Activated CD4-positive, alpha-beta T cell treated with anti-CD3 and anti-CD28 coated beads, Interleukin-2, amount 10 ng/mL, durations not matched to agents 7 days and 5 days (primary cell): ENCODE measurements at regions not wholly inside any gene's neighbourhood (a gene's known extent, or its start where the extent isn't known, plus 50 kb on each side); places are given as distances from the start of the nearest gene placed in this dataset.
"Not testable (repeated sequence)": the region's sequence is repeated elsewhere in the genome, so short reads cannot be mapped to it uniquely, and the experiment has no call there.

Source experiments
- CTCF ChIA-PET: fragments of 350-600 bp; sonication (Branson Sonifier 250); formaldehyde crosslinking; loops from one replicate; lab custom pipeline; 2021; ENCODE audit warnings: antibody characterized with exemption; lab: Charles Lee
- POLR2A ChIA-PET: fragments of 350-600 bp; sonication (Branson Sonifier 250); formaldehyde crosslinking; loops from one replicate; lab custom pipeline; 2021; ENCODE audit warnings: antibody characterized with exemption; lab: Charles Lee
- DNase-seq: peaks from one replicate; pipeline ENCODE4 v3.0.0-alpha.2; 2020
- H3K27ac Mint-ChIP-seq: one replicate; pipeline ENCODE4 v1.8.0; 2021; ENCODE audit warnings: mild to moderate bottlenecking, moderate library complexity, mixed read lengths
- H3K27me3 Mint-ChIP-seq: one replicate; pipeline ENCODE4 v1.8.0; 2021; ENCODE audit warnings: mixed read lengths
- H3K36me3 Mint-ChIP-seq: one replicate; pipeline ENCODE4 v1.8.0; 2021; ENCODE audit warnings: low read depth, mixed read lengths
- H3K4me1 Mint-ChIP-seq: one replicate; pipeline ENCODE4 v1.8.0; 2021; ENCODE audit warnings: mixed read lengths
- H3K4me3 Mint-ChIP-seq: one replicate; pipeline ENCODE4 v1.8.0; 2021; ENCODE audit warnings: mild to moderate bottlenecking, moderate library complexity, mixed read lengths
- H3K9me3 Mint-ChIP-seq: one replicate; pipeline ENCODE4 v1.8.0; 2021; ENCODE audit warnings: mixed read lengths

DNA sequence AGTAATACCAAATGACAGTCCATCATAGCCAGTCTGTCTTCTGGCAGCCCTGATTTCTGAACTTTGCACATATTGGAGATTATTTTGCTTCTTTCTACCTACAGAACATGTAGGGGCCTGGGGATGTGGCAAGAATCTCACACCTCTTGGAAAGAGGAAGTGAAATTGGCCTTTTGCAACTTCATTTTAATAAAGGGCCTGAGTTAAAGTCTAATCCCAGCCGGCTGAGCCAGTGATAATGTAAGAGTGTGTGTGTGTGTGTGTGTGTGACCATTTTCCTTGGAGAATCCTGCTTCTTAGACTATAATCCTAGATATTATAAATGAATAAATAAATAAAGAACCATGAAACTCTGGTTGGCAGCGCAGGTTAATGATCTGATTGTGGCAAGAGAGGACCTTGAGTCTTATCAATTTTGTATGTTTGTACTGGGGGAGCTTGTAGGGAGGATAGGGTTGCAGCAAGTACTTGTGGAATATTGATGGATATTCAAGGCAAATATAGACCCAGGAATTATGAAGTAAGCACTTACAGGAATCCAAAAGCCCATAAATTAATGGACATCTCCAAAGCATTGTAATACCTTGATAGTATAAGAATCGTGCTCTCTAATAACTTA is 233.2 kb upstream of the AMIGO2 start:
- Mint-ChIP-seq H3K9me3 (peaks cover 20% of the 10 kb centered on the region), H3K27me3 (no peaks in the 10 kb centered on the region), H3K4me3 (no peak overlapping the region), H3K27ac (no peak overlapping the region), H3K4me1 (peaks cover 34% of the 10 kb centered on the region), H3K36me3 (peaks cover 13% of the 10 kb centered on the region)
- ChIA-PET CTCF (no interaction called here), POLR2A (interaction anchor here (0.6 kb wide), 1 partner anchor 80 kb away, joined by 7 read pairs; no protein-coding TSS in a partner anchor)
- DNase-seq = no peak

DNA sequence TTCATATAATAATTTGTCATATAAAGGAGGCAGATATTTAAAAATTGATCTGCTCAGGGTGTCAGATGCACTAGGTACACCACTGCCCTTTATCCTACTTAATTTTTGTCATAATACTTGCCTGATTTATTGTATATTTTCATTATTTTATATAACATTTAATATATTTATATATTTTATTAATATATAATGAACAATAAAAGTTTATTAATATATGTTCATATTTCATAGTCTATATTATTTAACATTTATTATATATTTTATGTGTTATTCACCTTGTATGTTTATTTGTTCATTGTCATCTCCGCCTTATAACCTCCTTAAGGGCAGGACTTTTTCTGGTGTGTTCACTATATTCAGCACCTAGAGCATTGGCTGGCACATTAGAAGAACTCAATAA is 232.4 kb upstream of the AMIGO2 start:
- Mint-ChIP-seq H3K9me3 (peaks cover 20% of the 10 kb centered on the region), H3K27me3 (no peaks in the 10 kb centered on the region), H3K4me3 (no peak overlapping the region), H3K36me3 (peaks cover 14% of the 10 kb centered on the region), H3K4me1 (peaks cover 36% of the 10 kb centered on the region), H3K27ac (no peak overlapping the region)
- POLR2A ChIA-PET = no interaction called here
- DNase-seq = no peak
- CTCF ChIA-PET = no interaction called here

DNA sequence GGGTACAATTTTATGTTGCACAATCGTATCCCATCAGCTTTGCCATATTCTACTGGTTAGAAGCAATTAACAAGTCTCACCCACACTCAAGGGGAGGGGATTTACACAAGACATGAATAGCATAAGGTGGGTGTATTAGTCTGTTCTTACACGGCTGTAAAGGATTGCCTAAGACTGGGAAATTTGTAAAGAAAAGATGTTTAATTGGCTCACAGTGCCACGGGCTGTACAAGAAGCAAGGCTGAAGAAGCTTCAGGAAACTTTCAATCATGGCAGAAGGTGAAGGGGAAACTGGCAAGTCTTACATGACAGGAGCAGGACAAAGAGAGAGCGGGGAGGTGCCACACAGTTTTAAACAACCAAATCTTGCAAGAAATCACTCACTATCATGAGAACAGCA is 231.8 kb upstream of the AMIGO2 start:
- ChIA-PET POLR2A (no interaction called here), CTCF (interaction anchor here (1.0 kb wide), 1 partner anchor 279 kb away, joined by 3 read pairs; no protein-coding TSS in a partner anchor)
- Mint-ChIP-seq H3K27ac (no peak overlapping the region), H3K36me3 (peaks cover 20% of the 10 kb centered on the region), H3K4me3 (no peak overlapping the region), H3K27me3 (no peaks in the 10 kb centered on the region), H3K4me1 (peaks cover 36% of the 10 kb centered on the region), H3K9me3 (peaks cover 20% of the 10 kb centered on the region)
- no peak for DNase-seq

GRCh38 chr12:47311010-47311409 is 231.3 kb upstream of the AMIGO2 start:
- H3K4me3 Mint-ChIP-seq = no peak overlapping the region
- no peaks in the 10 kb centered on the region for H3K27me3 Mint-ChIP-seq
- H3K9me3 Mint-ChIP-seq = peaks cover 23% of the 10 kb centered on the region
- peaks cover 35% of the 10 kb centered on the region for H3K4me1 Mint-ChIP-seq
- H3K27ac Mint-ChIP-seq = no peak overlapping the region
- no peak for DNase-seq
- peaks cover 23% of the 10 kb centered on the region for H3K36me3 Mint-ChIP-seq
- POLR2A ChIA-PET = no interaction called here
- CTCF ChIA-PET = interaction anchor here (1.0 kb wide), 1 partner anchor 279 kb away, joined by 3 read pairs; no protein-coding TSS in a partner anchor

DNA sequence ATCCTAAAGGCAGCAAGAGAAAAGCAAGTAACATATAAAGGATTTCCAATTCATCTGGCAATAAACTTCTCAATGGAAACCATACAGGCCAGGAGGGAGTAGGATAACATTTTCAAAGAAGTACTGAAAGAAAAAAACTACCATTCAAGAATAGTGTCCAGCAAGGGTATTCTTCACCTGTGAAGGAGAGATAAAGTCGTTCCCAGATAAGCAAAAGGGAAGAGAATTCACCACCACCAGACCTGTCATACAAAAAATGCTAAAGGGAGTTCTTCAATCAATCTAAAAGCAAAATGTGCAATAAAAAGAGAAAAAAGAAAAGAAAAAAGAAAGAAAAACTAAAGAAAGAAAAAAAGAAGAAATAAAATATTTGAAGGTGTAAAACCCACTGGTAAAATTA is 228.9 kb upstream of the AMIGO2 start:
- POLR2A ChIA-PET = no interaction called here
- no peaks in the 10 kb centered on the region for H3K27me3 Mint-ChIP-seq

DNA sequence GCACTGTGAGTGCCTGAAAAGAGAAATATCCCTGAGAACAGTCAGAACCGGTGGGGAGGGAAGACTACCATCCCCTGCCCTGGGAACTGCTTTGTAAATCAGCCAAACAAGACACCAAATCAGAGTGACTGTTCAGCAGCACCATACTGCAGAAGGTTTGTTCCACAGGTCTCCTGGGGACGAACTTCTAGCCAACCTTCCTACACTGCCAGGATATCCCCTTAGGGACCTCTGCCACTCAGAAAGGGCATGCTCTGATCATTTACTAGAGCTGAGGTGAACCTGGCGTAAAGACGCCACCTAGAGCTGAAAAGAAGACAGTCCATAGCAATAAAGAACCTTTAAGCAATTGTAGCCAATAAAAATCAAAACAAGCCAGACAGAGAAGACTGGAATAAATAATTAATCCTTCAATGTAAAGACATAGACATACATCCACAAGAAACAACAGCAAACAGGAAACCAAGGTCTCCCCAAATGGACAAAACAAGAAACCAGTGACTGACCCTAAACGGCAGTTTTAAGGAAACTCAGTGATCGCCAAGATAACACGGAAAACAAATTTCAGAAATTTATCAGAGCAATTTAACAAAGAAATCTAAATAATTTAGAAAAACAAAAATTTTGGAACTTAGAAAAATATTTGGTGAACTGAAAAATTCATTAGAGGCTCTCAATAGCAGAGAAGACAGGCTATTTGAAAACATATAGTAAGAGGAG is 228.1 kb upstream of the AMIGO2 start:
- POLR2A ChIA-PET = interaction anchor here (0.5 to 1.9 kb wide), 7 partner anchors 31 to 197 kb away, joined by 4 to 8 read pairs (median 5); no protein-coding TSS in a partner anchor
- H3K27me3 Mint-ChIP-seq = no peaks in the 10 kb centered on the region
- peak; percentile 72 for DNase-seq
- peaks cover 24% of the 10 kb centered on the region for H3K9me3 Mint-ChIP-seq
- CTCF ChIA-PET = interaction anchor here (0.6 to 2.4 kb wide), 12 partner anchors 9 to 1646 kb away, joined by 3 to 18 read pairs (median 3); partner anchors contain the start of gene PCED1B
- H3K4me1 Mint-ChIP-seq = peaks cover 44% of the 10 kb centered on the region
- H3K4me3 Mint-ChIP-seq = peak overlapping the region; percentile 74
- peak overlapping the region; percentile 88 for H3K27ac Mint-ChIP-seq
- H3K36me3 Mint-ChIP-seq = peaks cover 27% of the 10 kb centered on the region

More for the DNA sequence above, 228.9 kb upstream of the AMIGO2 start:
- Mint-ChIP-seq H3K4me1 (peaks cover 38% of the 10 kb centered on the region), H3K9me3 (peaks cover 18% of the 10 kb centered on the region), H3K27ac (no peak overlapping the region), H3K36me3 (peaks cover 27% of the 10 kb centered on the region), H3K4me3 (no peak overlapping the region)
- CTCF ChIA-PET = no interaction called here
- no peak for DNase-seq

DNA sequence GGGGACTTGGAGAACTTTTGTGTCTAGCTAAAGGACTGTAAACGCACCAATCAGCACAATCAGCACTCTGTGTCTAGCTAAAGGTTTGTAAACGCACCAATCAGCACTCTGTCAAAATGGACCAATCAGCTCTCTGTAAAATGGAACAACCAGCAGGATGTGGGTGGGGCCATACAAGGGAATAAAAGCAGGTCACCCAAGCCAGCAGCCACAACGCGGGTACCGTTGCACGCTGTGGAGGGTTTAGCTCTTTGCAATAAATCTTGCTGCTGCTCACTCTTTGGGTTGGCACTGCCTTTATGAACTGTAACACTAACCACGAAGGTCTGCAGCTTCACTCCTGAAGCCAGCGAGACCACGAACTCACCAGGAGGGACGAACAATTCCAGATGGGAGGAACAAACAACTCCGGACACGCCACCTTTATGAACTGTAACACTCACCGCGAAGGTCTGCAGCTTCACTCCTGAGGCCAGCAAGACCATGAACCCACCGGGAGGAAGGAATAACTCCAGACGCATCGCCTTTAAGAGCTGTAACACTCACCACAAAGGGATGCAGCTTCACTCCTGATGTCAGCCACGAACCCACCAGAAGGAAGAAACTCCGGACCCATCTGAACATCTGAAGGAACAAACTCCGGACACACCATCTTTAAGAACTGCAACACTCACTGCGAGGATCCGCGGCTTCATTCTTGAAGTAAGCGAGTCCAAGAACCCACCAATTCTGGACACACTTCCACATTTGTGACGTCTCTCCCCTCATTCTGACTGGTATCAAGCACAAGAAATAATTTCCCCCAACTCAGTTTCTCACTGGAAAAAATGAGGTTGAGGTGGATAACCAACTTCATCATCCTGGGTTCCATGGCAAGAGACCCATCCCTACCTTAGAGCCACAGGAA is 227.3 kb upstream of the AMIGO2 start:
- DNase-seq = peak; percentile 73
- ChIA-PET CTCF (interaction anchor here (0.6 to 2.4 kb wide), 16 partner anchors 12 to 1645 kb away, joined by 3 to 18 read pairs (median 3); partner anchors contain the start of gene PCED1B), POLR2A (interaction anchor here (0.5 to 1.9 kb wide), 8 partner anchors 30 to 345 kb away, joined by 3 to 8 read pairs (median 5); no protein-coding TSS in a partner anchor)
- Mint-ChIP-seq H3K9me3 (peaks cover 28% of the 10 kb centered on the region), H3K36me3 (peaks cover 27% of the 10 kb centered on the region), H3K27ac (peak overlapping the region; percentile 88), H3K4me1 (peaks cover 50% of the 10 kb centered on the region), H3K4me3 (peak overlapping the region; percentile 74)
- not testable (repeated sequence) for H3K27me3 Mint-ChIP-seq

DNA sequence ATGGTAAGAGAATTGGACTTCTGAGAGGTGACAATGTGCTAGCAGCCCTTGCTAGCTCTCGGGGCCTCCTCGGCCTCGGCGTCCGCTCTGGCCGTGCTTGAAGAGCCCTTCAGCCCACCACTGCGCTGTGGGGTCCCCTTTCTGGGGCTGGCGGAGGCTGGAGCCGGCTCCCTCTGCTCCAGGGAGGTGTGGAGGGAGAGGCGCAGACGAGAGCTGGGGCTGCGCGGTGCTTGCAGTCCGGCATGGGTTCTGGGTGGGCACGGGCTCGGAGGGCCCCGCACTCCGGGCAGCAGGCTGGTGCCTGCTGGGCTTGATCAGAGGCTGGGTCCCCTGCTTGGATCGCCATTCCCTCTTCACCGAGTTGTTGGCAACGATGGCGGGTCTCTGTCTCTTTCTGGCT is 226.4 kb upstream of the AMIGO2 start:
- Mint-ChIP-seq H3K27ac (no peak overlapping the region), H3K4me3 (no peak overlapping the region), H3K36me3 (peaks cover 32% of the 10 kb centered on the region), H3K27me3 (no peaks in the 10 kb centered on the region), H3K9me3 (peaks cover 29% of the 10 kb centered on the region), H3K4me1 (peaks cover 57% of the 10 kb centered on the region)
- DNase-seq = no peak
- CTCF ChIA-PET = interaction anchor here (0.6 to 2.4 kb wide), 7 partner anchors 11 to 274 kb away, joined by 3 to 18 read pairs (median 3); no protein-coding TSS in a partner anchor
- POLR2A ChIA-PET = interaction anchor here (1.1 to 1.9 kb wide), 6 partner anchors 29 to 98 kb away, joined by 3 to 8 read pairs (median 5); no protein-coding TSS in a partner anchor

DNA sequence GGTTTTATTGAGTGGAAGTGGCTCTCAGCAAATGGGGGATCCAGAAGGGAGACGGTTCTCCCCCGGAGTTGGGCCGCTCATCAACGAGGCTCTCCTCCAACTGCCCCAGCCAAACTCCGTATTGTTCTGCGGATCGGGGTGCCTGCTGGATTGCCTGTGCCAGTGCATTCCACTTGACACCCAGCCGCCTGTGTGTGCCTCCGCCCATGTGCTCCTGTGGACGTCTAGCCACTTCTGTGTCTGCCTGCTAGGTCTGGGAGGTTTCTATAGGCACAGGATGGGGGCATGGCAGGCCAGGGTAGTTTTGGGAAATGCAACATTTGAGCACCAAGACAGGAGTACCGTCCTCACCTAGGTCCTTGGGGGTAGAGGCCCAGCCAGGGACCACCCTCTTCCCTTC is 225.7 kb upstream of the AMIGO2 start:
- CTCF ChIA-PET = interaction anchor here (1.0 kb wide), 1 partner anchor 16 kb away, joined by 3 read pairs; no protein-coding TSS in a partner anchor
- Mint-ChIP-seq H3K9me3 (peaks cover 29% of the 10 kb centered on the region), H3K4me1 (peaks cover 57% of the 10 kb centered on the region), H3K27ac (no peak overlapping the region), H3K4me3 (no peak overlapping the region), H3K36me3 (peaks cover 32% of the 10 kb centered on the region), H3K27me3 (no peaks in the 10 kb centered on the region)
- POLR2A ChIA-PET = no interaction called here
- no peak for DNase-seq

DNA sequence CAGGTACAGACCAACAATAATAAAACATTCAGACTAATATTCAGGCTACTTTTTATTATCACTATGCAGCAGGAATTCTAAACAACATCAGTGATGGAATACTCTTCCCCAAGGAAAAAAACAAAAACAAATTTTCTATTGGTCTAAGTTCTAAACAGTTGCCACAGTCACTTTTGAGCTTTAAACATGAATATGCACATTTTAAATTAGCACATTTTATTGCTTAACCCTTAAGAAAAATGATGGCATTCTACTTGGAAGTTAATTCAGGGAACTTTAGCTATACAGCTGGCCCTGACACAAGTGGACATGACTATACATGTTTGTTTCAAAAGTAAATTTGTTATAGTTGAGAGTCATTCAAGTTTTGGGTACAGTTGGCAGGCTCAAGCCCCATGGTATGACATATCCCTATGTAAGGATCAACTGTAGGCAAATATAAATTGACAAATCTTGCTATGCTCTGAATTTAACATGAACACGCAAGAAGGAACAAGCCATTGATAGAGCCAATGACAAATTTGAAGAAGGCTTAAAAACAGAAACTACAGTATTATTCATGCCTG is 224.3 kb upstream of the AMIGO2 start:
- Mint-ChIP-seq H3K36me3 (peaks cover 31% of the 10 kb centered on the region), H3K4me3 (no peak overlapping the region), H3K27me3 (no peaks in the 10 kb centered on the region), H3K27ac (no peak overlapping the region), H3K9me3 (peaks cover 28% of the 10 kb centered on the region), H3K4me1 (peaks cover 62% of the 10 kb centered on the region)
- CTCF ChIA-PET = interaction anchor here (0.9 kb wide), 1 partner anchor 97 kb away, joined by 3 read pairs; no protein-coding TSS in a partner anchor
- POLR2A ChIA-PET = interaction anchor here (0.6 kb wide), 1 partner anchor 46 kb away, joined by 4 read pairs; no protein-coding TSS in a partner anchor
- DNase-seq = no peak

GRCh38 chr12:47303207-47303606 is 223.4 kb upstream of the AMIGO2 start:
- peaks cover 34% of the 10 kb centered on the region for H3K36me3 Mint-ChIP-seq
- H3K4me1 Mint-ChIP-seq = peaks cover 62% of the 10 kb centered on the region
- H3K27ac Mint-ChIP-seq = no peak overlapping the region
- H3K27me3 Mint-ChIP-seq = no peaks in the 10 kb centered on the region
- POLR2A ChIA-PET = no interaction called here
- peaks cover 33% of the 10 kb centered on the region for H3K9me3 Mint-ChIP-seq
- CTCF ChIA-PET = interaction anchor here (0.9 to 1.6 kb wide), 3 partner anchors 89 to 96 kb away, joined by 3 to 5 read pairs (median 3); no protein-coding TSS in a partner anchor
- no peak overlapping the region for H3K4me3 Mint-ChIP-seq
- DNase-seq = no peak
